ENCODE measurements at regions not wholly inside any gene's neighbourhood (a gene's known extent, or its start where the extent isn't known, plus 50 kb on each side); places are given as distances from the start of the nearest gene placed in this dataset.

- DNase-seq = no peak
- H2AFZ ChIP-seq (ENCODE audit: low read length) = no peak overlapping the region
- Mint-ChIP-seq H3K4me3 (no peak overlapping the region), H3K27ac (no peak overlapping the region), H3K27me3 (ENCODE audit: low read depth) (no peaks in the 10 kb centered on the region), H3K4me1 (peaks cover 8 to 15% of the 10 kb centered on the region in 2 experiments), H3K36me3 (ENCODE audit: insufficient read depth in 1 of 3, low read depth in 3 of 3) (no peaks in the 10 kb centered on the region; a peak in 1 of 7 replicates), H3K9me3 (peaks cover 0 to 3% of the 10 kb centered on the region in 2 experiments; a peak in 1 of 5 replicates)
- H2BK5ac ChIP-seq (ENCODE audit: insufficient read length, low read length) = no peak overlapping the region
- H2BK20ac ChIP-seq (ENCODE audit: low read depth, low read length, poor library complexity, severe bottlenecking) = no peak overlapping the region
- H3K9me3 ChIP-seq (ENCODE audit: control insufficient read depth, low read depth, low read length) = no peaks in the 10 kb centered on the region
- no peak overlapping the region for H3K18ac ChIP-seq (ENCODE audit: insufficient read length, low read depth, low read length)
- H4K20me1 ChIP-seq (ENCODE audit: control insufficient read depth, insufficient read depth, insufficient read length) = no peaks in the 10 kb centered on the region
- H3K79me2 ChIP-seq (ENCODE audit: insufficient read depth, low read length) = no peaks in the 10 kb centered on the region
- no peaks in the 10 kb centered on the region for H3K79me1 ChIP-seq (ENCODE audit: insufficient read depth, low read depth, low read length, poor library complexity, severe bottlenecking)
- H3K27ac ChIP-seq (ENCODE audit: insufficient read length, low read depth, low read length) = no peak overlapping the region
- H2AK5ac ChIP-seq (ENCODE audit: insufficient read length, low read length) = no peak overlapping the region
- H3T11ph ChIP-seq (ENCODE audit: low read length) = no peak overlapping the region
- H3K23me2 ChIP-seq (ENCODE audit: insufficient read length, low read depth, low read length, poor library complexity, severe bottlenecking) = no peaks in the 10 kb centered on the region
- H2BK120ac ChIP-seq (ENCODE audit: low read depth, low read length, poor library complexity, severe bottlenecking) = no peak overlapping the region
- no peaks in the 10 kb centered on the region for H3K4me1 ChIP-seq (ENCODE audit: insufficient read depth, low read length)
- no peaks in the 10 kb centered on the region for H3K27me3 ChIP-seq (ENCODE audit: insufficient read depth, low read length)
- H2BK12ac ChIP-seq (ENCODE audit: insufficient read length, low read depth, low read length) = no peak overlapping the region
- no peak overlapping the region for H3K4me2 ChIP-seq (ENCODE audit: insufficient read depth, insufficient read length, low read length)
- H4K91ac ChIP-seq (ENCODE audit: insufficient read length, low read depth, low read length) = no peak overlapping the region
- H3K9ac ChIP-seq (ENCODE audit: extremely low read depth, insufficient read length, low read length) = no peak overlapping the region
- TF ChIP-seq CTCF (conservative IDR thresholded peaks at IDR 0.05) = no peak
- no peak overlapping the region for H3K23ac ChIP-seq (ENCODE audit: insufficient read length, low read depth, low read length)
- H4K8ac ChIP-seq (replicated peaks; ENCODE audit: insufficient read length, low read depth, low read length) = no peak overlapping the region
- H2BK15ac ChIP-seq (ENCODE audit: low read depth, low read length) = no peak overlapping the region
- no CpG with 5 or more reads among the region's 3 CpGs for WGBS (ENCODE audit: extremely low coverage, insufficient read length, low lambda C conversion rate)
- H3K4ac ChIP-seq (ENCODE audit: low read depth, low read length) = no peak overlapping the region
- no peak overlapping the region for H3K56ac ChIP-seq (ENCODE audit: insufficient read length, low read depth, low read length)
- H4K5ac ChIP-seq (ENCODE audit: insufficient read length, low read depth, low read length) = no peak overlapping the region
- H3K14ac ChIP-seq (ENCODE audit: insufficient read depth, low read length) = no peak overlapping the region
Observed at GRCh38 chr6:91804981-91805380, 1218.1 kb upstream of the MAP3K7 start.

Measured in H9 (cell line).